H9 (cell line): ENCODE measurements at regions not wholly inside any gene's neighbourhood (a gene's known extent, or its start where the extent isn't known, plus 50 kb on each side); places are given as distances from the start of the nearest gene placed in this dataset.

Source experiments
- DNase-seq: peaks from one replicate; pipeline ENCODE4 v3.0.0-alpha.2; 2017
- H2AFZ ChIP-seq: one replicate; pipeline ENCODE4 v1.6.1; 2013; ENCODE audit warnings: mild to moderate bottlenecking, low read length, control low read depth, moderate library complexity
- H2AK5ac ChIP-seq: 2 replicates; pipeline ENCODE4 v1.6.1; 2013; ENCODE audit warnings: low read length, control low read depth, mixed read lengths; ENCODE audit not compliant: insufficient read length
- H2BK120ac ChIP-seq: one replicate; pipeline ENCODE4 v1.6.1; 2013; ENCODE audit warnings: low read depth, mild to moderate bottlenecking, low read length, control low read depth, inconsistent platforms; ENCODE audit not compliant: poor library complexity, severe bottlenecking
- H2BK12ac ChIP-seq: 2 replicates; pipeline ENCODE4 v1.6.1; 2013; ENCODE audit warnings: low read length, control low read depth, mixed read lengths, low read depth; ENCODE audit not compliant: insufficient read length
- H2BK15ac ChIP-seq: 2 replicates; pipeline ENCODE4 v1.6.1; 2013; ENCODE audit warnings: low read depth, low read length, control low read depth
- H2BK20ac ChIP-seq: one replicate; pipeline ENCODE4 v1.6.1; 2013; ENCODE audit warnings: low read depth, mild to moderate bottlenecking, low read length, control low read depth, inconsistent platforms; ENCODE audit not compliant: poor library complexity, severe bottlenecking
- H2BK5ac ChIP-seq: 2 replicates; pipeline ENCODE4 v1.6.1; 2013; ENCODE audit warnings: low read length, control low read depth, mixed read lengths; ENCODE audit not compliant: insufficient read length
- H3K14ac ChIP-seq: 2 replicates; pipeline ENCODE4 v1.6.1; 2013; ENCODE audit warnings: low read length, control low read depth; ENCODE audit not compliant: insufficient read depth
- H3K18ac ChIP-seq: 2 replicates; pipeline ENCODE4 v1.6.1; 2013; ENCODE audit warnings: low read depth, mild to moderate bottlenecking, mixed read lengths, low read length, control low read depth; ENCODE audit not compliant: insufficient read length
- H3K23ac ChIP-seq: 2 replicates; pipeline ENCODE4 v1.6.1; 2013; ENCODE audit warnings: low read length, control low read depth, mixed read lengths, low read depth; ENCODE audit not compliant: insufficient read length
- H3K23me2 ChIP-seq: 2 replicates; pipeline ENCODE4 v1.6.1; 2013; ENCODE audit warnings: low read depth, mild to moderate bottlenecking, mixed read lengths, low read length, control low read depth; ENCODE audit not compliant: insufficient read length, poor library complexity, severe bottlenecking
- H3K27ac ChIP-seq: 2 replicates; pipeline ENCODE4 v1.5.1; 2013; ENCODE audit warnings: low read length, control low read depth, mixed read lengths, low read depth; ENCODE audit not compliant: insufficient read length
- H3K27me3 ChIP-seq: 2 replicates; pipeline ENCODE4 v1.6.1; 2013; ENCODE audit warnings: low read length, control low read depth, inconsistent platforms; ENCODE audit not compliant: insufficient read depth
- H3K4ac ChIP-seq: 2 replicates; pipeline ENCODE4 v1.6.1; 2013; ENCODE audit warnings: low read depth, mild to moderate bottlenecking, control low read depth, inconsistent platforms, low read length, moderate library complexity
- H3K4me1 ChIP-seq: 2 replicates; pipeline ENCODE4 v1.6.1; 2013; ENCODE audit warnings: low read length, control low read depth, inconsistent platforms; ENCODE audit not compliant: insufficient read depth
- H3K4me2 ChIP-seq: 2 replicates; pipeline ENCODE4 v1.6.1; 2013; ENCODE audit warnings: low read length, control low read depth, mixed read lengths; ENCODE audit not compliant: insufficient read length, insufficient read depth
- H3K56ac ChIP-seq: 2 replicates; pipeline ENCODE4 v1.6.1; 2013; ENCODE audit warnings: low read depth, mild to moderate bottlenecking, mixed read lengths, low read length, control low read depth; ENCODE audit not compliant: insufficient read length
- H3K79me1 ChIP-seq: 2 replicates; pipeline ENCODE4 v1.6.1; 2013; ENCODE audit warnings: low read depth, mild to moderate bottlenecking, moderate library complexity, low read length, control low read depth, inconsistent platforms; ENCODE audit not compliant: insufficient read depth, poor library complexity, severe bottlenecking
- H3K79me2 ChIP-seq: 2 replicates; pipeline ENCODE4 v1.6.1; 2013; ENCODE audit warnings: low read length, control low read depth, inconsistent platforms; ENCODE audit not compliant: insufficient read depth
- H3K9ac ChIP-seq: 2 replicates; pipeline ENCODE4 v1.6.1; 2013; ENCODE audit warnings: low read length, control low read depth, mixed read lengths; ENCODE audit not compliant: insufficient read length; ENCODE audit errors: extremely low read depth
- H3K9me3 ChIP-seq: one replicate; pipeline ENCODE4 v1.6.1; 2013; ENCODE audit warnings: low read depth, low read length, inconsistent platforms; ENCODE audit not compliant: control insufficient read depth
- H3T11ph ChIP-seq: one replicate; pipeline ENCODE4 v1.6.1; 2013; ENCODE audit warnings: mild to moderate bottlenecking, low read length, control low read depth, inconsistent platforms
- H4K20me1 ChIP-seq: one replicate; pipeline ENCODE4 v1.6.1; 2013; ENCODE audit not compliant: control insufficient read depth, insufficient read length, insufficient read depth
- H4K5ac ChIP-seq: 2 replicates; pipeline ENCODE4 v1.6.1; 2013; ENCODE audit warnings: low read depth, mild to moderate bottlenecking, mixed read lengths, low read length, control low read depth; ENCODE audit not compliant: insufficient read length
- H4K8ac ChIP-seq: replicated peaks from 2 replicates; pipeline ENCODE4 v1.6.1; 2013; ENCODE audit warnings: low read length, control low read depth, mixed read lengths, low read depth; ENCODE audit not compliant: insufficient read length
- H4K91ac ChIP-seq: 2 replicates; pipeline ENCODE4 v1.6.1; 2013; ENCODE audit warnings: low read depth, mild to moderate bottlenecking, moderate library complexity, mixed read lengths, low read length, control low read depth; ENCODE audit not compliant: insufficient read length
- H3K27ac Mint-ChIP-seq, 3 experiments: 2 replicates in 2 of 3; 3 replicates in 1 of 3; pipeline ENCODE4 v1.8.0; 2020 to 2021; ENCODE audit warnings: mixed read lengths in 3 of 3, mild to moderate bottlenecking in 1 of 3, moderate library complexity in 1 of 3
- H3K27me3 Mint-ChIP-seq: 2 replicates; pipeline ENCODE4 v1.8.0; 2021; ENCODE audit warnings: low read depth, mild to moderate bottlenecking, moderate library complexity, mixed read lengths
- H3K36me3 Mint-ChIP-seq, 3 experiments: 2 replicates in 2 of 3; 3 replicates in 1 of 3; pipeline ENCODE4 v1.8.0; 2020 to 2021; ENCODE audit warnings: low read depth in 3 of 3, mixed read lengths in 3 of 3; ENCODE audit not compliant: insufficient read depth in 1 of 3
- H3K4me1 Mint-ChIP-seq, 2 experiments: 2 replicates each; pipeline ENCODE4 v1.8.0; 2020; ENCODE audit warnings: mixed read lengths in 2 of 2
- H3K4me3 Mint-ChIP-seq, 2 experiments: 2 replicates in 1 of 2; 3 replicates in 1 of 2; pipeline ENCODE4 v1.8.0; 2020 to 2021; ENCODE audit warnings: mild to moderate bottlenecking in 2 of 2, mixed read lengths in 2 of 2, moderate library complexity in 1 of 2
- H3K9me3 Mint-ChIP-seq, 2 experiments: 2 replicates in 1 of 2; 3 replicates in 1 of 2; pipeline ENCODE4 v1.8.0; 2020; ENCODE audit warnings: mild to moderate bottlenecking in 2 of 2, mixed read lengths in 2 of 2, moderate library complexity in 1 of 2
- CTCF ChIP-seq: fragments of 200-600 bp; sonication (generic); conservative IDR thresholded peaks from 3 replicates; pipeline ENCODE4 v1.8.0; 2021; ENCODE audit warnings: antibody characterized with exemption, mild to moderate bottlenecking
- WGBS: extraction: QIAGEN DNeasy Blood & Tissue Kit; methylation state at CpG from one replicate; pipeline ENCODE4 v1.1.7; 2013; ENCODE audit warnings: missing lambda C conversion rate, low lambda C conversion rate, mixed read lengths; ENCODE audit not compliant: insufficient read length; ENCODE audit errors: extremely low coverage; 5-methylcytosine and 5-hydroxymethylcytosine counted together

GRCh38 chr1:218643281-218643680, 298.1 kb downstream of the TGFB2 start:
- Histone ChIP-seq H4K20me1 (no peaks in the 10 kb centered on the region), H4K8ac (no peak overlapping the region), H3K9me3 (no peaks in the 10 kb centered on the region), H3K23ac (no peak overlapping the region), H2BK15ac (no peak overlapping the region), H2BK12ac (no peak overlapping the region), H3K4me2 (no peak overlapping the region), H3K27me3 (no peaks in the 10 kb centered on the region), H2AK5ac (no peak overlapping the region), H3K79me1 (no peaks in the 10 kb centered on the region), H3K4me1 (no peaks in the 10 kb centered on the region), H2BK20ac (no peak overlapping the region), H3K14ac (no peak overlapping the region), H3K56ac (no peak overlapping the region), H3K23me2 (no peaks in the 10 kb centered on the region), H4K5ac (no peak overlapping the region), H3K79me2 (no peaks in the 10 kb centered on the region), H3T11ph (no peak overlapping the region), H2BK120ac (no peak overlapping the region), H2BK5ac (no peak overlapping the region), H3K4ac (no peak overlapping the region), H3K18ac (no peak overlapping the region), H4K91ac (no peak overlapping the region), H2AFZ (no peak overlapping the region), H3K9ac (no peak overlapping the region), H3K27ac (no peak overlapping the region)
- no peaks in the 10 kb centered on the region for H3K36me3 Mint-ChIP-seq
- H3K27me3 Mint-ChIP-seq, result no peaks in the 10 kb centered on the region
- no peak for DNase-seq
- H3K4me3 Mint-ChIP-seq, result no peak overlapping the region
- no peak overlapping the region for H3K27ac Mint-ChIP-seq
- WGBS, result no CpG with 5 or more reads among the region's 4 CpGs
- peaks cover 0 to 3% of the 10 kb centered on the region in 2 experiments; a peak in 1 of 5 replicates for H3K9me3 Mint-ChIP-seq
- H3K4me1 Mint-ChIP-seq, result peaks cover 4 to 7% of the 10 kb centered on the region in 2 experiments
- no peak for TF ChIP-seq CTCF
